VCaP (cell line): ENCODE measurements at regions not wholly inside any gene's neighbourhood (a gene's known extent, or its start where the extent isn't known, plus 50 kb on each side); places are given as distances from the start of the nearest gene placed in this dataset.

Experiments
- H3K27ac ChIP-seq: fragments of 450-650 bp; 2 replicates; pipeline ENCODE4 v1.5.1; 2017
- TF ChIP-seq, protein P1 (sequence below): fragments of 450-650 bp; conservative IDR thresholded peaks from 2 replicates; pipeline ENCODE4 v1.5.1; 2017; ENCODE audit warnings: mild to moderate bottlenecking, moderate library complexity

DNA sequence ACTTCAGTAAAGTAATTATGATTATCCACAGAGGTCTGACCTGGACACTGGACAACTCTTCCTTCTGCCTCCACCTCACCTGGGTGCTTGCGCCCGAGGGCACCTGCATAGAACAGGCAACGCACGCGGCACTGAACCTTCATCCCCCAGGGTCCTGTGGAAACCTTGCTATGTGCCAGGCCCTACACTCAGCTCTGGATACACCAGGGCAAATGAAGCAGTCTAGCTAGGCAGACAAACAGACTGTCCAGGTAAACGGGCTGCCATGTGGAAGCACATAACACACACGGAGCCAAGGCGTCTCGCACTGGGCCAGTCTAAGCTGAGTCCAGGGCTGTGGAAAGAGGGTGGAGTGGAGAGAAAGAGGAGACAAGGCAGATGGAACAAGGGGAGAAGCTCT is 109.3 kb upstream of the AFDN start:
- TF ChIP-seq, protein P1, sequence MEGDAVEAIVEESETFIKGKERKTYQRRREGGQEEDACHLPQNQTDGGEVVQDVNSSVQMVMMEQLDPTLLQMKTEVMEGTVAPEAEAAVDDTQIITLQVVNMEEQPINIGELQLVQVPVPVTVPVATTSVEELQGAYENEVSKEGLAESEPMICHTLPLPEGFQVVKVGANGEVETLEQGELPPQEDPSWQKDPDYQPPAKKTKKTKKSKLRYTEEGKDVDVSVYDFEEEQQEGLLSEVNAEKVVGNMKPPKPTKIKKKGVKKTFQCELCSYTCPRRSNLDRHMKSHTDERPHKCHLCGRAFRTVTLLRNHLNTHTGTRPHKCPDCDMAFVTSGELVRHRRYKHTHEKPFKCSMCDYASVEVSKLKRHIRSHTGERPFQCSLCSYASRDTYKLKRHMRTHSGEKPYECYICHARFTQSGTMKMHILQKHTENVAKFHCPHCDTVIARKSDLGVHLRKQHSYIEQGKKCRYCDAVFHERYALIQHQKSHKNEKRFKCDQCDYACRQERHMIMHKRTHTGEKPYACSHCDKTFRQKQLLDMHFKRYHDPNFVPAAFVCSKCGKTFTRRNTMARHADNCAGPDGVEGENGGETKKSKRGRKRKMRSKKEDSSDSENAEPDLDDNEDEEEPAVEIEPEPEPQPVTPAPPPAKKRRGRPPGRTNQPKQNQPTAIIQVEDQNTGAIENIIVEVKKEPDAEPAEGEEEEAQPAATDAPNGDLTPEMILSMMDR = no peak
- H3K27ac ChIP-seq = no peak overlapping the region

DNA sequence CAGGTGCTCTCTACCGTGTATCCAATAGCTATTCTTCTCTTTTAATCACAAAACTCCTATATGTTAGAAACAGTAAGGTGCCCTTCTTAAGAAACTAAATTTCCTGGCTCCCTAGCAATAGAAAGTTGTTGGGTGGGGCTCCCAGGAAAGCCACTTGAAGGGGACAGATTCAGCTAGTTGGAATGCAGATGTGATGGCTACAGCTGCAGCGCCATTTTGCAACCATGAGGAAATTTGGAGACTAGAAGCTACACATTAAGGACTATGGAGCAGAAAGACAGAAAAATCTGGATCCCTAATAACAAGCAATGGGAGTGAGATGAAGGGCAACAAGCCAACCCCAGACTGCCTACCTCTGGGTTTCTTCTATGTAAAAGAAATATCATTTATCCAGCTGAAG is 108.8 kb upstream of the AFDN start:
- no peak overlapping the region for H3K27ac ChIP-seq
- TF ChIP-seq, protein P1 = no peak

DNA sequence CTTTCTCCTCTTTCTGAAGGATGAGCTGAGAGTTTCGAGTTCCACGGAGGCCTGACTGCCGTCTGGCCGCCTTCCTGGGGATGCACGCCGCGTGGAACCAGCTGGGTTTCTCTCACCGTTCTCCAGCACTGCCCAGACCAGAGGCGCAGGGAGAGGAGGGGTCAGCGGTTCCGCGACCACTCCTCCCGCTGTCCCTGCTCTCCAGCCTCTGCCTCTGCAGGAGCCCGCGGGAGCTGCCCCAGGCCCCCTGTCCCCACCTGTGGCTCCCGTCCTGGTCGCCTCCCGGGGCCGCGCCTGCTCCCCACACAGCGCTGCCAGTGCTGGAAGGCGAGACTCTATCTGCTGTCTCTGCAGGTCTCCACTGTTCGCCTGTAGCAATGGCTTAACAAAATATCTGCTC is 106.8 kb upstream of the AFDN start:
- H3K27ac ChIP-seq = no peak overlapping the region
- TF ChIP-seq, protein P1 = no peak

DNA sequence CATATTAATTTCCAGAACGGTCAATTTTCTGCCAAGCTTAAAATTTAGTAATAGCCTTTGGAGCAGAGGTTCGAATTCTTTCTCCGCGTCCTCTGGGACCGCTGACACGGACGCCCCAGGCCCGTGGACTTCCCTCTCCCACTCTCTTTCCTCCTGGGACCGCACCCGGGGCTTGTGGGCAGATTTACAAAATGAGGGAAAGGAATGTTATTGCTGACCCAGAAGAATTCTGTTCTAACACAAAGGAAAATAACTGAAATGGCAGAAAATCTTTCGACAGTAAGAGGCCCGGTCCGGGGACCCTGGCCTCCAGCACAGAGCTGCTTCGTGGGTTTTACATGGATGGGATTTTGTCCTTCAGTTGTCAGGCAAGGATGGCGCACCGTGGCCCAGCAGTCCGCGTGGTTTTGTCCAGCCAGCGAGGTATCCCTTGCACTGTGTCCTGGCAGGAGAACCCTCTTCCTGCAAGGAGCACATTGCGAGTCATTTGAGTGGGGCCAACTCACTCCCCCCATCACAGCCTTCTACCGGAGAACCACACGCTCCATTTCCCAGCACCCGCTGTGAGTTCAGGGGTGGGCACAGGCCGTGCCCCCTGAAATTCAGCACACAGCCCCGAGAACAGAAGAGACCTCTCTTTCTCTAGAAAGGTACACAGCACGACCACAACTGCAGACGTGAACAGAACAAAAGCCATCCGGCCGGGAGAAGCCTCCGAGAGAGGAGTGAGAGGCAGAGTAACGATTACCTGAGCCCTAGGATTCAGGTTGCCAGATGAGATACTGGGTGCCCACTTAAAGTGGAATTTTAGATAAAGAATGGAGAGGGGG is 106.0 kb upstream of the AFDN start:
- H3K27ac ChIP-seq = no peak overlapping the region
- TF ChIP-seq, protein P1 = no peak

DNA sequence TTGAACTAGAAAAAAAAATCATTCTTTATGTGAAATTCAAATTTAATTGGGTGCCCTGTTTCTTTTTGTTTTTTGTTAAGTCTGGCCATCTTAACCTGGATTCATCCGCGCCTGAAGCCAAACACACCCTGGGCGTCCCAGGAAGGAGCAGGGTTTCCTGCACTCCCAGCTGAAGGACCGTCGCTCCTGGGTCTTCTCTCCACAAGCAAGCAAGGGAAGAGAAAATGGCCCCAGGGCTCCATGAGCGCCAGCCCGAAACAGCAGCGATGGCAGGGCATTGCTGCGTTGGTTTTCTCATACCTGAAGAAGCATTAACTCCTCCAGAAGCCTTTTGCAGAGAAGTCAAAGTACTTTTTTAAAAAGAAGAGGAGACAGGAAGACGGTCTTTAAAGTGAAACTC is 105.4 kb upstream of the AFDN start:
- H3K27ac ChIP-seq = no peak overlapping the region
- TF ChIP-seq, protein P1 = no peak

DNA sequence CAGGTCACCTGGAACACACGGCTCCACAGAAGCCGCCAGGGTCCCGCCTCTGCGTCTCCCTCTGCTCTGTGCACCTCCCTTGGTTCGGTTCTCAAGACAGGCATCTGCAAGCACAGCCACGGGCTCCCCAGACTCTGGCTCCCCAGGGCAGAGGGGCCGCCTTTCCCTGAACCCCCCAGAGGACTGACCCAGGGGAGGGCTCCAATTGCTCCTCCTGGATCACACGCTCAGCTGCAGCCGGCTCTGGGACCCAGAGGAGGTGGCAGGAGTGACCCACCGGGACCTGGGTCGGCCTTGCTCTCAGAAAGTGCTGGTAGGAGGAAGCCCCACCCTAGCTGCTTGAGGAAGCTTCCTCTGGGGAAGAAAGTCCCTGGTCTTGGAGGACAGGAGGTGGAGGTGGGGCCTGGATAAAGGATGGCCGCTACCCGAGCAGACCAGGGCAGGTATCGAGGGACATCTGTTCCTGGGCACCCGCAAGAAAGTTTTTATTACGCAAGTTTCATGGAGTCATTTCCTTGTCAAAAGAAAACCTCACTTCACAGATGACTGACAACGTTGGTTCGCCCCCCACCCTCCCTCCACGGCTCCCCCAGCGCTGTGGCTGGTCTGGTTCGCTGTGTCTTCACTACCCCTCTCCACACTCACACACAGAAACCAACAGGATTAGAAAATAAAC is 103.9 kb upstream of the AFDN start:
- H3K27ac ChIP-seq = no peak overlapping the region
- TF ChIP-seq, protein P1 = no peak

DNA sequence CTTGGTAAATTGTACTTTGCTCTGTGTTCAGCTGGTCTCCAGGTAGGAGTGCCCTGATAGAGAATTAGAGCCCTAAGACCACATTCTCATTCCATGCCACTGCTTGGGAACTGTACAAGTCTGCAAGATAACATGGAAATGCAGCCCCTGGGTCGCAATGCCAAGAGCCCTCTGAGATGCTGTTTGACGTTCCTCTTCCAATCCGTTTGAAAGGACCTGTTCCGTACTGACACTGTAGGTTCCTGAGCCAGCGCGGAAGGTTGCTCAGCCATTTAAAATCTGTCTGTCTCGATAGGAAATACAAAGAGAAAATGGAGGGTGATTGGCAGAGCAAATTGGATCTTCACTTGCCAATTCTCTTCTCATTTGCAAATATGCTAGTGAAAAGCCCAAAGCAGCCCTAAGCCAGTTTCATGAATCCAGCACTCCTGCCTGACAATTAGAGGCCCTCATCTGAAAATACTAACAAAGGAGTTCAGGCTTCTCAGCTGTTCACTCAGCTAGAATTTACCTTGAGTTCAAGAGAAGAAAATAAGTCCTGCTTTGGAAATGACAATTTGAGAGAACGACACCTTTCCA is 100.6 kb upstream of the AFDN start:
- TF ChIP-seq, protein P1 = no peak
- no peak overlapping the region for H3K27ac ChIP-seq
